SK-MEL-5 (cell line): ENCODE measurements at regions not wholly inside any gene's neighbourhood (a gene's known extent, or its start where the extent isn't known, plus 50 kb on each side); places are given as distances from the start of the nearest gene placed in this dataset.

Experiments used
- DNase-seq: peaks from one replicate; pipeline ENCODE4 v3.0.0-alpha.2; 2016; ENCODE audit warnings: low read depth, low spot score
- in situ Hi-C: cut with HindIII; loops from 2 replicates; pipeline ENCODE4 v1.10.0; 2016; ENCODE audit warnings: low sequenced_read_pairs, high pct_unique_total_duplicates, low pct_unique_long_range_greater_than_20kb

DNA sequence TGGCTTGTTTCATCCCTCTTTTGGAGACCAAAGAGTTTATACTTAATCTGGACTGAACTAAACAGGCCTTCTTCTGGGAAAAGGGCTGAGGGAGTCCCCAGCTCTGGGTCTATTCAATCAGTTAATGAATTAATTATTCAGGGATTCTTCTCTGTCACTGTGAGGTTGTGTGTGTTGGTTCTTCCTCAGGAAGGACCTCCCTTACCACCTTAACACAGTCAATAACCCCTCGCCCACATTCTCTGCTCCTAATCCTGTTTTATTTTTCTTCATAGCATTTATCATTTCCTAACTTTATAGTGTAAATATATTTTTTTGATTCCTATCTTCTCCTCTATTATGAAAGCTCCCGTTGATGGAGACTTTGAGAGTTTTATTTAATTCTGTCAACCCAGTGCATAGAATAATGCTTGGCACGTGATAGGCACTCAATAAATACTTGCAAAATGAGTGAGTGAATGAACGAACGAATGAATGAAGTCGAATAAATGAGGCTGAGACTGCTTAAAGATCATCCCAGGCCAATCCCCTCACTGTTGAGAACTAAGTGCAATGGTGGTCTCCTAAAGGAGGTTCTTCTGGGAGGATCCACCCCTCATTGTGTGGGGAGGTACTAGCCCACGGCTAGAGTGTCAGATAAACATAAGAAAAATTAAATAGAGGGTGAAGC lies 179.6 kb upstream of the JARID2 start:
- in situ Hi-C loops, result no loop called here
- DNase-seq, result no peak

DNA sequence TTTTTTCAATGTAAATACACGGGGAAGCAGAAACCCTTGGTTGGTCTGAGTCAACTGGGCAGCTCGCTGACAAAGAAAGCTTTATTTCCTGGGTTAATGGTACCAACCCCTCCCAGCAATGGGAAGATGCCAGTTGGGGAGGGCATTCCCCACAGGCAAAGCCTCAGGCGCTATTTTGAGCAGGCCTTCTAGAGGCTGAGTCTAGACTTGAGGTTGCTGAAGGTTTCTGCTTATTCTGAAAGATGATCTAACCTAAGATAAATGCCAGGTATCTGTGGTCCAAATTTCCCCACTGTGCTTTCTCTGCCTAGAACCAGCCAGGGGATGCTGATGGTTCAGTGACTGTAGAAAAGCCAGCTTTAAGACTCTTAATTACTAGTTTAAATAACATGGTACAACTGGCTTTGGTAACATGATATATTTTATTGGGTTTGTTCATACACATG lies 172.5 kb upstream of the JARID2 start:
- in situ Hi-C loops, result no loop called here
- no peak for DNase-seq

- no peak for DNase-seq
- in situ Hi-C loops, result no loop called here
Measured at GRCh38 chr6:15073883-15074465, 171.9 kb upstream of the JARID2 start.

- DNase-seq, result no peak
- in situ Hi-C loops, result no loop called here
Measured at GRCh38 chr6:15074806-15075205, 171.1 kb upstream of the JARID2 start.

GRCh38 chr6:15076565-15076964 lies 169.3 kb upstream of the JARID2 start:
- no peak for DNase-seq
- in situ Hi-C loops, result no loop called here

DNA sequence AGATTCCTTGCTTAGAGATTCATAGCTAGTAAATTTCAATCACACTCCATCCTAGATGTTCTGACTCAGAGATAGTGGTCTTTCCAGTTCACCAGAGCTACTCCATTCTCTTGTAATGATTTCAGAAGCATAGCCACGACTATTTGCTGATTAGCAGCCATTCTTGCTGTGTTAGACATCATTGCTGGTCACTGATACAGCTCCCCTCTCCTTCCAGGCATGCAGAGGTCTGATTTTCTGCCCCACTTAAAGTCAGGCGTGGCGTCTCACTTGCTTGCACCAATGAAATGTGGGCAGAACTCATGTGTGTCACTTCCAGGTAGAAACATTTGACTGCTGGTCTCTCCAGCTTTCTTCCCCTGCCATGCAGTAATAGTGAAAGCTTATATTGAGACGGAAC lies 168.9 kb upstream of the JARID2 start:
- no peak for DNase-seq
- in situ Hi-C loops, result no loop called here

- in situ Hi-C loops, result no loop called here
- no peak for DNase-seq
Measured at GRCh38 chr6:15077961-15078360, 167.9 kb upstream of the JARID2 start.

- no peak for DNase-seq
Measured at GRCh38 chr6:15079288-15079817, 166.5 kb upstream of the JARID2 start.

DNA sequence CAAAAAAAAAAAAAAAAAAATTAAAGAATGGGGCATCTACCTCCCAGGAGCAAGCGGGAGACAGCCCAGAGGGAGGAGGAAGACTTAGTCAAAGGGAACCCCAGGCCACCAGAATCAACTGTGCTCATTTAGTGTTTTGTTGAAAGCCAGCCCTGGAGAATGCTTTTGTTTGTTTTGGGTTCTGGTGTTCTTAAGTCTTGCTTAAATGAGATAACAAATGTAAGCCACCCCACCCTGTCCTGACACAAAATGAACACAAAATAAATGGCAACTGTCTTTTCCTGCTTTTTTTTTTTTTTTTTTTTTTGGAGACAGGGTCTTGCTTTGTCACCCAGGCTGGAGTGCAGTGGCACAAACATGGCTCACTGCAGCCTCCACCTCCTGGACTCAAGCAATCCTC lies 165.0 kb upstream of the JARID2 start:
- in situ Hi-C loops, result no loop called here

More at GRCh38 chr6:15079288-15079817, 166.5 kb upstream of the JARID2 start:
- in situ Hi-C loops, result no loop called here

GRCh38 chr6:15081447-15081846 lies 164.4 kb upstream of the JARID2 start:
- in situ Hi-C loops, result no loop called here

More for the DNA sequence above, 165.0 kb upstream of the JARID2 start:
- no peak for DNase-seq

GRCh38 chr6:15082708-15083107 lies 163.2 kb upstream of the JARID2 start:
- in situ Hi-C loops, result no loop called here
- no peak for DNase-seq

More at GRCh38 chr6:15081447-15081846, 164.4 kb upstream of the JARID2 start:
- DNase-seq, result no peak

GRCh38 chr6:15086348-15087158 lies 159.3 kb upstream of the JARID2 start:
- in situ Hi-C loops, result no loop called here

GRCh38 chr6:15087186-15087589 lies 158.7 kb upstream of the JARID2 start:
- no peak for DNase-seq

More at GRCh38 chr6:15086348-15087158, 159.3 kb upstream of the JARID2 start:
- no peak for DNase-seq

DNA sequence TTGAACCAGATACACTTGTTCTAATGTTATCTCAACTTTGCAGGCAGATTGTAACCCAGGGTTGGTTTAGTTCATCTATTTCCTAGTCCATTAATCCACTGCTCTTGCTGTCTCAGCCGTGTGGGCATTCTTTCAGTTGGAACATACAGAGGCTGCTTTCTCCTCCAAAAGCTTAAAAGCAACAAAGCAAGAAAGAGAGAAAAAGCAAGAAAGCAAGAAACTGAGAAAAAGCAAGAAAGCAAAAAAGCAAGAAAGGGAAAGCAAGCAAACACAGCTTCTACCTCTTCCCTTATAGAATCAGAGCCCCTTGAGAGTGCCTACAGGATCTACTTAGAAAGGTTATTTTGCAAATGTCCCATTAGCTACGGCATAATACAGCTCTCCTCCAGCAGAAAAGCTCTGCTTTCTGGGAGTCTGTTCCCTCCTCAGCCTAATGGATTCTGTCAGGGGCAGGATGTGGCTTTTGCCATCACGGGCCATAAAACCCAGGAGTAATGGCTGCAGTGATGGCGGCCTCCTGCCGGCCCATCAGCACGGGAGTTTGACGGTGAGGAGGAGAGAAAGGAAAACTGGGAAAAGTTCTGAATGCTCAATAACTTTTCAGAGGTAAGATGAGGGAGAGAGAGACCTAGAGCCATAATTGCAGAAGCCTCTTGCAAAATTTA lies 156.8 kb upstream of the JARID2 start:
- DNase-seq, result no peak
- in situ Hi-C loops, result no loop called here

More at GRCh38 chr6:15087186-15087589, 158.7 kb upstream of the JARID2 start:
- in situ Hi-C loops, result no loop called here

DNA sequence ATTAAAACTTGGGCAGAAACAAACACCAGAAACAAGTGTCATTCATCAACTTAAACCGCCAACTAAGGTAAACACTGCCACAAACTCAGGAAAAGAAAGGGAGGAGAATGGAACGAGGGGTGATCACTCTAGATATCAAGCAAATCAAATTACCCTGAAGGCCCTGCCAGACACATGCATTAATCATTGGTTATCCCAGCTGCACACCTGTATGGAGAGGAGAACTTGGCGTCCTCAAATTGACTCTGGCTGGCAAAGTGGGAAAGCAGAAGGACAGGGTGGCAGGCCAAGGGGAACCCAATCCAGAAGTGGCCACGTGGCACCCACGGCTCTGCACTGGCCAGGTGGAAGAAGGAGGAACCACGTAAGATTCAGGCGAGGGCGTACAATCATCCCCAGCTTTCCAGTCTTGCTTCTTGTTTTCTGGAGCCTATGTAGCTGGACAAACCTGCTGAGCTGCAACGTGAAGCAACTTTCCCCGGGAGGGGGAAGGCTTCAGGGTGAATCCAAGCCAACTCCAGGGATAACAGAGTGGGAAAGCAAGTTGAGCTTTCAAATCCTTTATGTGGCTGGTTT lies 156.2 kb upstream of the JARID2 start:
- no peak for DNase-seq
- in situ Hi-C loops, result no loop called here

DNA sequence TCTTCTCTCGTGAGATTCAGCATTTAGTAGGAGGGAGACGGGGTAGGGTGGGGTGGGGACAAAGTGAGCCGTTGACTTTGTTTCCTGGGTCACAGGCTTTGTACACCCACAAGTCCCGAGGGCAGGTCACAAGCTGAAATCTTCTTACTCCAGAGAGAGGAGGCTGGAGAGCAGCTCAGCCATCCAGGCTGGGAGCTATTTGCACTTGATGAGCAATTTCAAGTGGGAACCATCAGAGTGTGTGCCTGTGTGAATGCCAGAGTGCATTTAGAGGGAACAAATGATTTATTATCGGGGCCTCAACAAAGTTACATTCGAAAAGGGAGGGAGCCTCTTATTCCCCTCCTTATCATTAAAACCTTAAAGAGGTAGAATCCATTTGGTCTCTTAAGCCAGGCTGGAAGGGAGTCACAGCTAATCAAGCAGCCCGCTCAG lies 155.7 kb upstream of the JARID2 start:
- in situ Hi-C loops, result no loop called here

GRCh38 chr6:15090745-15091384 lies 155.0 kb upstream of the JARID2 start:
- in situ Hi-C loops, result no loop called here
- no peak for DNase-seq

More for the DNA sequence above, 155.7 kb upstream of the JARID2 start:
- no peak for DNase-seq
